H1 (cell line): ENCODE measurements at regions not wholly inside any gene's neighbourhood (a gene's known extent, or its start where the extent isn't known, plus 50 kb on each side); places are given as distances from the start of the nearest gene placed in this dataset.

Source experiments
- CTCF ChIA-PET: fragments of 300-600 bp; sonication (Branson Sonifier 250); formaldehyde crosslinking; loops from one replicate; lab custom pipeline; 2021; ENCODE audit not compliant: partially characterized antibody; lab: Charles Lee
- POLR2A ChIA-PET: fragments of 300-600 bp; sonication (Branson Sonifier 250); formaldehyde crosslinking; loops from one replicate; lab custom pipeline; 2021; ENCODE audit warnings: inconsistent platforms; ENCODE audit not compliant: partially characterized antibody; lab: Charles Lee
- DNase-seq, 2 experiments: peaks; one replicate each; pipeline versions ENCODE4 v3.0.0 to v3.0.0-alpha.2; 2010 to 2022; ENCODE audit warnings: low spot score in 2 of 2, low read depth in 1 of 2, mixed read lengths in 1 of 2
- FAIRE-seq: peaks from 2 replicates; lab custom pipeline; 2011; peaks lifted over from hg19 to GRCh38; lab: Jason Lieb, UNC
- H2AFZ ChIP-seq: 2 replicates; pipeline ENCODE4 v1.8.1; 2012; ENCODE audit warnings: low read length, inconsistent platforms
- H2AK5ac ChIP-seq: 2 replicates; pipeline ENCODE4 v1.6.1; 2013; ENCODE audit warnings: low read depth, low read length
- H2BK120ac ChIP-seq: replicated peaks from 2 replicates; pipeline ENCODE3; 2013; ENCODE audit warnings: low read depth, low read length, inconsistent platforms
- H2BK12ac ChIP-seq: 2 replicates; pipeline ENCODE4 v1.6.1; 2013; ENCODE audit warnings: low read depth, low read length
- H2BK15ac ChIP-seq: 2 replicates; pipeline ENCODE4 v1.6.1; 2013; ENCODE audit warnings: low read length
- H2BK20ac ChIP-seq: 2 replicates; pipeline ENCODE4 v1.6.1; 2013; ENCODE audit warnings: low read length
- H2BK5ac ChIP-seq: 2 replicates; pipeline ENCODE4 v1.6.1; 2013; ENCODE audit warnings: low read depth, low read length
- H3K14ac ChIP-seq: 2 replicates; pipeline ENCODE4 v1.6.1; 2013; ENCODE audit warnings: inconsistent platforms; ENCODE audit not compliant: insufficient read length
- H3K18ac ChIP-seq: 2 replicates; pipeline ENCODE4 v1.6.1; 2013; ENCODE audit warnings: low read length; ENCODE audit errors: extremely low read depth
- H3K23ac ChIP-seq: 2 replicates; pipeline ENCODE4 v1.6.1; 2013; ENCODE audit warnings: inconsistent platforms; ENCODE audit not compliant: insufficient read length
- H3K23me2 ChIP-seq: 2 replicates; pipeline ENCODE4 v1.6.1; 2013; ENCODE audit warnings: low read depth, low read length
- H3K27ac ChIP-seq: 2 replicates; pipeline ENCODE4 v1.6.1; 2011; ENCODE audit warnings: low read depth, low read length, inconsistent platforms
- H3K27me3 ChIP-seq, 4 experiments: replicated peaks in 1 of 4; 1 replicate in 1 of 4; 2 replicates in 3 of 4; pipeline versions ENCODE4 v1.6.1 to v1.8.1; 2011 to 2013; ENCODE audit warnings: low read length in 3 of 4, mild to moderate bottlenecking in 3 of 4, inconsistent platforms in 2 of 4, mixed read lengths in 2 of 4, moderate library complexity in 1 of 4; ENCODE audit not compliant: control insufficient read depth in 3 of 4, insufficient read depth in 3 of 4; ENCODE audit errors: extremely low read depth in 1 of 4
- H3K36me3 ChIP-seq, 4 experiments: 2 replicates each; pipeline versions ENCODE4 v1.6.1 to v1.8.1; 2011 to 2013; ENCODE audit warnings: mild to moderate bottlenecking in 4 of 4, low read length in 3 of 4, moderate library complexity in 2 of 4, control low read depth in 1 of 4, inconsistent platforms in 1 of 4; ENCODE audit not compliant: insufficient read depth in 4 of 4, control insufficient read depth in 2 of 4
- H3K4ac ChIP-seq: replicated peaks from 2 replicates; pipeline ENCODE3; 2013; ENCODE audit warnings: low read length, low read depth, mixed read lengths, inconsistent platforms; ENCODE audit not compliant: insufficient read length
- H3K4me1 ChIP-seq, 4 experiments: replicated peaks in 1 of 4; 1 replicate in 1 of 4; 2 replicates in 3 of 4; pipeline versions ENCODE4 v1.6.1 to v1.8.1; 2011 to 2013; ENCODE audit warnings: low read length in 3 of 4, inconsistent platforms in 2 of 4, mixed read lengths in 1 of 4; ENCODE audit not compliant: insufficient read depth in 4 of 4, control insufficient read depth in 3 of 4
- H3K4me2 ChIP-seq, 2 experiments: 2 replicates each; pipeline versions ENCODE4 v1.6.1 to v1.8.1; 2011 to 2013; ENCODE audit warnings: low read depth in 2 of 2, low read length in 2 of 2, control low read depth in 1 of 2, inconsistent platforms in 1 of 2, mild to moderate bottlenecking in 1 of 2; ENCODE audit not compliant: insufficient read depth in 1 of 2
- H3K4me3 ChIP-seq, 4 experiments: fragments of 200-600, 300-600 bp in 1 of 4; sonication (generic), shearing (Covaris generic), sonication (Bioruptor Twin) in 1 of 4; 2 replicates each; pipeline versions ENCODE4 v1.5.1 to v1.8.1; 2011 to 2016; ENCODE audit warnings: low read length in 4 of 4, low read depth in 3 of 4, control low read depth in 2 of 4, inconsistent platforms in 2 of 4, mild to moderate bottlenecking in 2 of 4, mixed read lengths in 1 of 4, moderate library complexity in 1 of 4; ENCODE audit not compliant: insufficient read depth in 2 of 4; ENCODE audit errors: extremely low read depth in 1 of 4
- H3K56ac ChIP-seq: replicated peaks from 2 replicates; pipeline ENCODE3; 2013; ENCODE audit warnings: low read depth, mild to moderate bottlenecking, mixed read lengths, low read length, inconsistent platforms; ENCODE audit not compliant: insufficient read length
- H3K79me1 ChIP-seq: 2 replicates; pipeline ENCODE4 v1.6.1; 2013; ENCODE audit warnings: low read depth, low read length, control low read depth
- H3K79me2 ChIP-seq, 2 experiments: 2 replicates each; pipeline versions ENCODE4 v1.6.1 to v1.8.1; 2012 to 2013; ENCODE audit warnings: low read length in 2 of 2, mild to moderate bottlenecking in 2 of 2, inconsistent platforms in 1 of 2; ENCODE audit not compliant: insufficient read depth in 2 of 2, control insufficient read depth in 1 of 2
- H3K9ac ChIP-seq, 4 experiments: replicated peaks in 1 of 4; 1 replicate in 1 of 4; 2 replicates in 3 of 4; pipeline versions ENCODE4 v1.6.1 to v1.8.1; 2011 to 2013; ENCODE audit warnings: low read depth in 3 of 4, low read length in 3 of 4, control low read depth in 2 of 4, mild to moderate bottlenecking in 2 of 4, moderate library complexity in 2 of 4, inconsistent platforms in 1 of 4; ENCODE audit errors: extremely low read depth in 1 of 4
- H3K9me3 ChIP-seq, 2 experiments: 2 replicates each; pipeline versions ENCODE4 v1.6.1 to v1.8.1; 2012 to 2013; ENCODE audit warnings: mild to moderate bottlenecking in 2 of 2, moderate library complexity in 2 of 2, control low read depth in 1 of 2, inconsistent platforms in 1 of 2, low read depth in 1 of 2, low read length in 1 of 2, mixed read lengths in 1 of 2; ENCODE audit not compliant: insufficient read depth in 2 of 2
- H4K20me1 ChIP-seq, 2 experiments: replicated peaks in 1 of 2; 2 replicates each; pipeline versions ENCODE3 to v1.8.1; 2011 to 2013; ENCODE audit warnings: inconsistent platforms in 2 of 2, low read length in 2 of 2, mild to moderate bottlenecking in 1 of 2; ENCODE audit not compliant: insufficient read depth in 2 of 2, control insufficient read depth in 1 of 2
- H4K5ac ChIP-seq: 2 replicates; pipeline ENCODE4 v1.6.1; 2013; ENCODE audit warnings: low read length, low read depth, mixed read lengths, inconsistent platforms; ENCODE audit not compliant: insufficient read length
- H4K8ac ChIP-seq: 2 replicates; pipeline ENCODE4 v1.8.0; 2013; ENCODE audit warnings: mild to moderate bottlenecking, moderate library complexity, low read length, inconsistent platforms; ENCODE audit not compliant: insufficient read depth; ENCODE audit errors: extremely low read depth
- H4K91ac ChIP-seq: replicated peaks from 2 replicates; pipeline ENCODE3; 2013; ENCODE audit warnings: low read length, mixed read lengths, inconsistent platforms; ENCODE audit not compliant: insufficient read length
- ATF3 ChIP-seq: IDR thresholded peaks from 2 replicates; pipeline ENCODE4 v1.6.1; 2011; ENCODE audit warnings: low read depth, mild to moderate bottlenecking, low read length; ENCODE audit not compliant: insufficient read depth
- CHD2 ChIP-seq: IDR thresholded peaks from 2 replicates; pipeline ENCODE4 v1.6.1; 2012; ENCODE audit warnings: low read length, improper control_type of control experiment
- CREB1 ChIP-seq: IDR thresholded peaks from 2 replicates; pipeline ENCODE4 v1.6.1; 2012; ENCODE audit warnings: inconsistent platforms
- CTCF ChIP-seq, 3 experiments: IDR thresholded peaks; 1 replicate in 2 of 3; 2 replicates in 1 of 3; pipeline versions ENCODE4 v1.5.1 to v1.6.1; 2011; ENCODE audit warnings: low read length in 3 of 3, mild to moderate bottlenecking in 3 of 3, inconsistent platforms in 2 of 3, low read depth in 1 of 3, moderate library complexity in 1 of 3; ENCODE audit not compliant: insufficient read depth in 1 of 3; ENCODE audit errors: control extremely low read depth in 1 of 3
- E2F6 ChIP-seq: IDR thresholded peaks from 2 replicates; pipeline ENCODE4 v1.6.1; 2012; ENCODE audit warnings: inconsistent platforms
- MAFK ChIP-seq: IDR thresholded peaks from 2 replicates; pipeline ENCODE4 v1.6.1; 2012; ENCODE audit warnings: low read depth, mild to moderate bottlenecking, improper control_type of control experiment, low read length
- POLR2AphosphoS5 ChIP-seq: IDR thresholded peaks from 2 replicates; pipeline ENCODE4 v1.6.1; 2011; ENCODE audit warnings: low read depth, low read length
- RAD21 ChIP-seq, 2 experiments: IDR thresholded peaks in 1 of 2; conservative IDR thresholded peaks in 1 of 2; 2 replicates each; pipeline ENCODE4 v1.6.1; 2011; ENCODE audit warnings: low read depth in 2 of 2, low read length in 2 of 2, improper control_type of control experiment in 1 of 2, inconsistent platforms in 1 of 2, mild to moderate bottlenecking in 1 of 2, moderate library complexity in 1 of 2
- TBP ChIP-seq: IDR thresholded peaks from 2 replicates; pipeline ENCODE4 v1.6.1; 2011; ENCODE audit warnings: low read depth, low read length, improper control_type of control experiment
- TEAD4 ChIP-seq: IDR thresholded peaks from 2 replicates; pipeline ENCODE4 v1.6.1; 2012; ENCODE audit warnings: low read depth, low read length, inconsistent platforms, mixed read lengths
- WGBS, 2 experiments: shearing (Covaris generic) in 1 of 2; methylation state at CpG; one replicate each; pipeline versions ENCODE4 v1.1.6 to v1.1.7; 2013 to 2015; ENCODE audit warnings: low lambda C conversion rate in 2 of 2, mixed read lengths in 2 of 2, inconsistent platforms in 1 of 2, low coverage in 1 of 2, missing lambda C conversion rate in 1 of 2; ENCODE audit not compliant: insufficient replicate concordance in 2 of 2, insufficient coverage in 1 of 2, insufficient read length in 1 of 2; ENCODE audit errors: extremely low coverage in 1 of 2, missing lambda C conversion rate in 1 of 2; 5-methylcytosine and 5-hydroxymethylcytosine counted together

GRCh38 chr19:28239270-28239669, 973.7 kb downstream of the UQCRFS1 start:
- no peak overlapping the region for H3K23ac ChIP-seq
- H3K4me3 ChIP-seq: no peak overlapping the region
- H3K56ac ChIP-seq: no peak overlapping the region
- no peak overlapping the region for H3K4ac ChIP-seq
- no peak overlapping the region for H2BK12ac ChIP-seq
- H4K8ac ChIP-seq: no peak overlapping the region
- H3K23me2 ChIP-seq: no peaks in the 10 kb centered on the region
- peak; percentile 43 to 78 for DNase-seq
- no peaks in the 10 kb centered on the region for H3K36me3 ChIP-seq
- H3K9me3 ChIP-seq: no peaks in the 10 kb centered on the region
- no peak overlapping the region for H3K4me2 ChIP-seq
- H3K9ac ChIP-seq: no peak overlapping the region
- H2AK5ac ChIP-seq: no peak overlapping the region
- no peak overlapping the region for H4K91ac ChIP-seq
- peaks cover 0 to 6% (median 1%) of the 10 kb centered on the region in 4 experiments; a peak in 3 of 7 replicates for H3K4me1 ChIP-seq
- no peaks in the 10 kb centered on the region for H3K27me3 ChIP-seq
- H2BK120ac ChIP-seq: no peak overlapping the region
- no peak overlapping the region for H4K5ac ChIP-seq
- no peak overlapping the region for H2BK5ac ChIP-seq
- 67% methylated on average over 5 of the region's 5 CpGs; no CpG with 5 or more reads in 1 of the 2 experiments for WGBS, 2 experiments
- H2BK15ac ChIP-seq: no peak overlapping the region
- H2AFZ ChIP-seq: no peak overlapping the region
- peak; percentile 82 for FAIRE-seq
- no peaks in the 10 kb centered on the region for H3K79me1 ChIP-seq
- ChIA-PET POLR2A (no interaction called here), CTCF (interaction anchor here (0.7 to 4.3 kb wide), 11 partner anchors 13 to 1278 kb away, joined by 3 to 51 read pairs (median 4); no protein-coding TSS in a partner anchor)
- H2BK20ac ChIP-seq: no peak overlapping the region
- H3K14ac ChIP-seq: no peak overlapping the region
- H3K18ac ChIP-seq: no peak overlapping the region
- no peak overlapping the region for H3K27ac ChIP-seq
- no peaks in the 10 kb centered on the region for H4K20me1 ChIP-seq
- H3K79me2 ChIP-seq: no peaks in the 10 kb centered on the region; a peak in 1 of 4 replicates
- peak; percentile 79 to 82 for TF ChIP-seq RAD21 (IDR thresholded peaks at IDR 0.05 in 1 of 2, conservative IDR thresholded peaks at IDR 0.05 in 1 of 2; ENCODE audit: low read depth in 2 of 2, low read length in 2 of 2)
- TF ChIP-seq MAFK: no peak
- no peak for TF ChIP-seq ATF3
- TF ChIP-seq CREB1: no peak
- TF ChIP-seq E2F6: no peak
- no peak for TF ChIP-seq TEAD4
- no peak for TF ChIP-seq POLR2AphosphoS5
- TF ChIP-seq TBP: no peak
- TF ChIP-seq CTCF (IDR thresholded peaks at IDR 0.05; ENCODE audit: control extremely low read depth in 1 of 3, insufficient read depth in 1 of 3, low read depth in 1 of 3, low read length in 3 of 3): peak; percentile 79 to 90 (median 86)
- no peak for TF ChIP-seq CHD2
